Tibial artery (tissue), 4 donors: ENCODE measurements at regions not wholly inside any gene's neighbourhood (a gene's known extent, or its start where the extent isn't known, plus 50 kb on each side); places are given as distances from the start of the nearest gene placed in this dataset.
"Not testable (repeated sequence)": the region's sequence is repeated elsewhere in the genome, so short reads cannot be mapped to it uniquely, and the experiment has no call there.

Source experiments
- DNase-seq, 2 donors: peaks; one replicate each; pipeline ENCODE4 v3.0.0-alpha.2; 2019
- H3K27ac ChIP-seq, 2 donors: fragments of 200-600 bp; sonication (generic) in 1 of 2; 1 replicate in 1 of 2; 2 replicates in 1 of 2; pipeline ENCODE4 v1.5.1; 2018 to 2019; ENCODE audit warnings: mild to moderate bottlenecking in 1 of 2
- H3K27me3 ChIP-seq, 2 donors: fragments of 200-600 bp; sonication (generic) in 1 of 2; one replicate each; pipeline versions ENCODE4 v1.5.1 to v1.6.0; 2016 to 2019
- H3K36me3 ChIP-seq, 3 donors: fragments of 200-600 bp; sonication (generic) in 2 of 3; one replicate each; pipeline ENCODE4 v1.5.1; 2016 to 2019; ENCODE audit warnings: mild to moderate bottlenecking in 2 of 3
- H3K4me1 ChIP-seq, 4 donors: fragments of 200-600 bp; sonication (generic) in 2 of 4; 1 replicate in 3 of 4; 2 replicates in 1 of 4; pipeline ENCODE4 v1.5.1; 2016 to 2019
- H3K4me3 ChIP-seq, 2 donors: fragments of 200-600 bp; sonication (generic) in 1 of 2; 1 replicate in 1 of 2; 2 replicates in 1 of 2; pipeline ENCODE4 v1.5.1; 2018 to 2019; ENCODE audit warnings: mild to moderate bottlenecking in 2 of 2
- H3K9me3 ChIP-seq, 3 donors: fragments of 200-600 bp; sonication (generic) in 1 of 3; one replicate each; pipeline ENCODE4 v1.5.1; 2016 to 2019
- CTCF ChIP-seq, 2 experiments: fragments of 200-600 bp in 1 of 2; fragments of 450-650 bp in 1 of 2; IDR thresholded peaks; one replicate each; pipeline ENCODE4 v1.5.1; 2017 to 2019; ENCODE audit warnings: antibody characterized with exemption in 2 of 2, mild to moderate bottlenecking in 1 of 2, moderate library complexity in 1 of 2
- intact Hi-C: fragments of 100-400 bp; cut with DNase I; formaldehyde crosslinking; loops from one replicate; pipeline ENCODE4 v1.15.0; 2023; ENCODE audit warnings: low total_unique reads

DNA sequence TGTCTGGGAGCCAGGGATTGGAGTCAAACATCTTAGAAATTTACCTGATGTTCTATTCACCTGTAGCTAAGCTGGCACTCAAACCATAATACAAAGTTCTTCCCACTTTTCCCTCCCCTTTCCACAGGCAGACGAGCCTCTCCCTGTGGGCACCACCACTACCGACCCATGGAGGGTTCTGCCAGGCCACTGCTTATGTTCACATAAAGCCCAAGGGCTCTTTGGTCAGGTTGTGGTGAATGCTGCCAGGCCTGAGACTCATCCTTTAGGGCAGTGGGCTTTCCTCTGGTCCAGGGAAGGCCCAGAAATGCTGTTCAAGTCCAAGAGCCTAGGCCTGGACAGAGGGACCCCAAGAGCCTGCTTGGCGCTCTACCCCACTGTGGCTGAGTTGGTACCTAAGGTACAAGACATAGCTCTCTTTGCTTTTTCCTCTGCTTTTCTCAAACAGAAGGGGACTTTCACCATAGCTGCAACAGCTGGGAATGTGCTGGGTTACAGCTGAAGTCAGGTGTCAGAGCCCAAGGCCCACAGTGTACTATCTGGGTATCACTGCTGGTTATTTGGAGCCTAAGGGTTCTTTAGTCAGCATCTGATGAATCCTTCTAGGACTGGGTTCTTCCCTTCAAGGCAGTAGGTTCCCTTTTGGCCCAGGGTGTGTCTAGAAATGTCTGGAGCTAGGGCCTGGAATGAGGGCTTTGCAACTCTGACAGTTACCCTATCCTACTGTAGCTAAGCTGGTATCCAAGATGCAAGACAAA, 620.1 kb downstream of the TLE1 start:
- intact Hi-C loops = no loop called here

GRCh38 chr9:81062995-81063394, 626.4 kb downstream of the TLE1 start:
- H3K4me3 ChIP-seq, H3K36me3 ChIP-seq, intact Hi-C loops, H3K27me3 ChIP-seq, DNase-seq, H3K27ac ChIP-seq, H3K4me1 ChIP-seq, H3K9me3 ChIP-seq: not testable (repeated sequence)

More for the DNA sequence above, 620.1 kb downstream of the TLE1 start:
- Histone ChIP-seq H3K4me3 (no peak overlapping the region), H3K27ac (no peak overlapping the region), H3K36me3 (no peaks in the 10 kb centered on the region), H3K4me1 (no peaks in the 10 kb centered on the region), H3K27me3 (no peaks in the 10 kb centered on the region), H3K9me3 (no peaks in the 10 kb centered on the region)
- TF ChIP-seq CTCF (IDR thresholded peaks at IDR 0.05) = no peak
- DNase-seq = no peak

- peaks cover 0 to 6% (median 0%) of the 10 kb centered on the region in 3 donors for H3K9me3 ChIP-seq
- no peaks in the 10 kb centered on the region for H3K27me3 ChIP-seq
- H3K36me3 ChIP-seq = no peaks in the 10 kb centered on the region
- H3K4me1 ChIP-seq = no peaks in the 10 kb centered on the region
- no peak overlapping the region for H3K27ac ChIP-seq
- no peak overlapping the region for H3K4me3 ChIP-seq
- DNase-seq = no peak
- TF ChIP-seq CTCF (IDR thresholded peaks at IDR 0.05) = no peak
- intact Hi-C loops = no loop called here
Observed at GRCh38 chr9:81058782-81059181, 630.6 kb downstream of the TLE1 start.

GRCh38 chr9:81053298-81054025, 635.9 kb downstream of the TLE1 start:
- Histone ChIP-seq H3K4me3 (no peak overlapping the region), H3K27ac (no peak overlapping the region), H3K4me1 (no peaks in the 10 kb centered on the region), H3K27me3 (no peaks in the 10 kb centered on the region), H3K9me3 (no peaks in the 10 kb centered on the region), H3K36me3 (no peaks in the 10 kb centered on the region)
- no peak for TF ChIP-seq CTCF (IDR thresholded peaks at IDR 0.05)
- intact Hi-C loops = no loop called here
- DNase-seq = no peak

- no peak for DNase-seq
- H3K9me3 ChIP-seq = no peaks in the 10 kb centered on the region
- H3K27me3 ChIP-seq = no peaks in the 10 kb centered on the region
- H3K27ac ChIP-seq = no peak overlapping the region
- no peak for TF ChIP-seq CTCF (IDR thresholded peaks at IDR 0.05)
- H3K4me3 ChIP-seq = no peak overlapping the region
- no peaks in the 10 kb centered on the region for H3K4me1 ChIP-seq
- intact Hi-C loops = no loop called here
- H3K36me3 ChIP-seq = no peaks in the 10 kb centered on the region
Observed at GRCh38 chr9:81052846-81053245, 636.5 kb downstream of the TLE1 start.

DNA sequence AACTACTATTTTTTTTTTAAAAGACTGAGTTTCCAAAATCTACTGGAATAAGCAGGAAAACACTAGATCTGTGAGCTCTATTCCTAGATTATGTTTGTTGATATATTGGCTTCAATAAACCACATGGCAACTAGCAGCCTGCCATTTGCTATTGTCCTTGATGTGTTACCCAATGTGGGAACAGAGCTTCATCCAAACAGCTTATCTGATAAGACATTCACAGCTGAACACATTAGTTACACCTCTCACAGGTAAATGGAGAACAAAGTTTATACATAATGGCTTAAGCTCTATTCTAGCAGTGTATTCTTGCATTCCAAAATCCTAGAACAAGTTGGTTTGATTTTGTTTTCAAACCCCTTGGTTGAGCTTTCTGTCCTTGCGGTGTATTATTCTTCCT, 642.1 kb downstream of the TLE1 start:
- Histone ChIP-seq H3K9me3 (no peaks in the 10 kb centered on the region), H3K36me3 (no peaks in the 10 kb centered on the region), H3K4me1 (no peaks in the 10 kb centered on the region), H3K27ac (no peak overlapping the region), H3K27me3 (no peaks in the 10 kb centered on the region), H3K4me3 (no peak overlapping the region)
- intact Hi-C loops = no loop called here
- no peak for DNase-seq
- no peak for TF ChIP-seq CTCF (IDR thresholded peaks at IDR 0.05)
